Thyroid gland (tissue), 4 donors: ENCODE measurements at regions not wholly inside any gene's neighbourhood (a gene's known extent, or its start where the extent isn't known, plus 50 kb on each side); places are given as distances from the start of the nearest gene placed in this dataset.

ENCODE experiments used
- DNase-seq, 2 donors: peaks; one replicate each; pipeline ENCODE4 v3.0.0-alpha.2; 2019
- H3K27ac ChIP-seq, 3 donors: fragments of 200-600 bp; sonication (generic); 1 replicate in 2 of 3; 2 replicates in 1 of 3; pipeline ENCODE4 v1.5.1; 2016 to 2019; ENCODE audit warnings: mild to moderate bottlenecking in 1 of 3, moderate library complexity in 1 of 3
- H3K27me3 ChIP-seq: fragments of 200-600 bp; sonication (generic); one replicate; pipeline ENCODE4 v1.5.1; 2019
- H3K36me3 ChIP-seq, 2 donors: fragments of 200-600 bp; sonication (generic); one replicate each; pipeline ENCODE4 v1.5.1; 2016 to 2019
- H3K4me1 ChIP-seq, 2 donors: fragments of 200-600 bp; sonication (generic); one replicate each; pipeline ENCODE4 v1.5.1; 2017 to 2019
- H3K4me3 ChIP-seq, 3 donors: fragments of 200-600 bp; sonication (generic); replicated peaks in 1 of 3; 1 replicate in 2 of 3; 2 replicates in 1 of 3; pipeline ENCODE4 v1.5.1; 2016; ENCODE audit warnings: mild to moderate bottlenecking in 1 of 3
- H3K9me3 ChIP-seq: fragments of 200-600 bp; sonication (generic); one replicate; pipeline ENCODE4 v1.5.1; 2017
- POLR2A ChIP-seq, 2 donors: fragments of 450-650 bp; IDR thresholded peaks; one replicate each; pipeline ENCODE4 v1.6.1; 2017; ENCODE audit warnings: antibody characterized with exemption in 2 of 2, mild to moderate bottlenecking in 2 of 2, moderate library complexity in 1 of 2
- WGBS, 2 donors: methylation state at CpG; one replicate each; pipeline ENCODE4 v1.1.5; 2017; 5-methylcytosine and 5-hydroxymethylcytosine counted together
- intact Hi-C: fragments of 100-400 bp; cut with DNase I; formaldehyde crosslinking; loops from one replicate; pipeline ENCODE4 v1.15.1; 2023
- TF ChIP-seq, protein P1 (sequence below), 6 experiments: fragments of 200-600 bp in 3 of 6; fragments of 450-650 bp in 3 of 6; sonication (generic) in 3 of 6; IDR thresholded peaks; one replicate each; pipeline ENCODE4 v1.5.1; 2016 to 2019; ENCODE audit warnings: antibody characterized with exemption in 6 of 6, mild to moderate bottlenecking in 2 of 6, inconsistent platforms in 1 of 6, moderate library complexity in 1 of 6

DNA sequence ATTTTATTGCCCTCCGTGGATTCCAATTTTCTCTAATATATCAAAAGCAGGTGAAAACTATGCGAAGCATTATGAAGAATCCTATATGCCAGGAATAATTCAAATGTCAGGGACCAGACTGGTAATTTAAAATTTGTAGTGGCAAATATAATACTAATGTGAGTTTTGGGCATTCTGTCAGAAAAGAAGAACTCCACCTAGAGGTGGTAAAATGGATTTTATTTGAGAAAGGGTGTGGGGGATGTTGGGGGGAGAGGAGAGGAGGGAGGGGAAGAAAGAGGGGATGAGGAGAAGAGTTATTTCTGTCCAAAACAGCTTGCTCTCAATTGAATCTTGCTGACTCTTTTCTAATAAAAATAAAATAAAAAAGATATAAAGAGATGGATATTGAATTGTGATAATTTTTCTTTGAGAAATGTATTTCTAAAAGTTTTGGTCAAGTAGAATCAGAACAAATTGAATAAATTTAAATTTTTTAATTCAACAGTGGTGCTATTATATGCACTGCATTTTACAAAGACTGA is 929.3 kb upstream of the SLITRK5 start:
- no peaks in the 10 kb centered on the region for H3K27me3 ChIP-seq
- H3K27ac ChIP-seq: no peak overlapping the region
- no peaks in the 10 kb centered on the region for H3K9me3 ChIP-seq
- no peaks in the 10 kb centered on the region for H3K4me1 ChIP-seq
- no peaks in the 10 kb centered on the region for H3K36me3 ChIP-seq
- TF ChIP-seq, protein P1, sequence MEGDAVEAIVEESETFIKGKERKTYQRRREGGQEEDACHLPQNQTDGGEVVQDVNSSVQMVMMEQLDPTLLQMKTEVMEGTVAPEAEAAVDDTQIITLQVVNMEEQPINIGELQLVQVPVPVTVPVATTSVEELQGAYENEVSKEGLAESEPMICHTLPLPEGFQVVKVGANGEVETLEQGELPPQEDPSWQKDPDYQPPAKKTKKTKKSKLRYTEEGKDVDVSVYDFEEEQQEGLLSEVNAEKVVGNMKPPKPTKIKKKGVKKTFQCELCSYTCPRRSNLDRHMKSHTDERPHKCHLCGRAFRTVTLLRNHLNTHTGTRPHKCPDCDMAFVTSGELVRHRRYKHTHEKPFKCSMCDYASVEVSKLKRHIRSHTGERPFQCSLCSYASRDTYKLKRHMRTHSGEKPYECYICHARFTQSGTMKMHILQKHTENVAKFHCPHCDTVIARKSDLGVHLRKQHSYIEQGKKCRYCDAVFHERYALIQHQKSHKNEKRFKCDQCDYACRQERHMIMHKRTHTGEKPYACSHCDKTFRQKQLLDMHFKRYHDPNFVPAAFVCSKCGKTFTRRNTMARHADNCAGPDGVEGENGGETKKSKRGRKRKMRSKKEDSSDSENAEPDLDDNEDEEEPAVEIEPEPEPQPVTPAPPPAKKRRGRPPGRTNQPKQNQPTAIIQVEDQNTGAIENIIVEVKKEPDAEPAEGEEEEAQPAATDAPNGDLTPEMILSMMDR (IDR thresholded peaks at IDR 0.05): no peak
- no peak for TF ChIP-seq POLR2A (IDR thresholded peaks at IDR 0.05)
- WGBS, 2 donors: 50 to 65% methylated on average over 2 of the region's 2 CpGs
- no peak for DNase-seq
- no peak overlapping the region for H3K4me3 ChIP-seq
- intact Hi-C loops: no loop called here

DNA sequence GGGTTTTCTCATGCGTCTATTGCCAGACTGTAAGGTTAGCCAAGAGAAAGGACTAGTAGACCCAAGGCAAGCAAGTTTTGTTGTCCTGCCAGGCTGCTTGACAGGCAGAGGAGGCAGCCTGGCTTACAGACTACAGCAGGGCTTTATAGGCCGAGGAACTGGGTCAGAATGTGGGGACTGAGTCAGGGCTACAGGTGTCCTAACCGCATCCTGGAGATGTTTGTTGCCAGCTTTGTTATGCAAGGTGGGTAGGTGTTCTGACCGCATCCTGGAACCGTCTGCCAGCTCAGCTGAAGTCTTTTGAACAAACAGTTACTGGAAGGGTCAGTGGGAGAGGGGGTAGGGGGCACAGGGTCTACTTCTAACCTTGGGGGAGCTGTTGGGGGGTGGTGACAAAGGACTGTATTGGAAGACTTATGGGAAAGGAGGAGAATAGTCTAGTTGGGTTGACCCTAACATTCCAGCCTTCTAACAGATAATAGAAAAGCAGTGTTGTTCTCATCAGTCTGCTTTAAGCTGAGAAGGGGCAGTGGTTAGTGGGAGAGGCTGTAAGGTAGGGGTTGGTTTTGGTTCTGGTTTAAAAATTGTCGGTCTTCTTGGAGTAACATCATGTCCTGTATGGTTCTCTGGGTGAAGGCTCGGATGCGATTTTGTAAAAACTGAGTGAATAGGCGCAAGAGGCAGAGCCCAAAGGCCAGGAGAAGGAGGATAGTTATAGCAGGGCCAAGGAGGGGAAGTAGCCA is 913.8 kb upstream of the SLITRK5 start:
- DNase-seq: no peak
- H3K27me3 ChIP-seq: no peaks in the 10 kb centered on the region
- TF ChIP-seq POLR2A (IDR thresholded peaks at IDR 0.05): no peak
- TF ChIP-seq, protein P1 (IDR thresholded peaks at IDR 0.05): no peak
- 79 to 82% methylated on average over 9 of the region's 9 CpGs for WGBS, 2 donors
- H3K4me3 ChIP-seq: no peak overlapping the region
- intact Hi-C loops: no loop called here
- H3K4me1 ChIP-seq: no peaks in the 10 kb centered on the region
- no peaks in the 10 kb centered on the region for H3K36me3 ChIP-seq
- no peak overlapping the region for H3K27ac ChIP-seq
- H3K9me3 ChIP-seq: no peaks in the 10 kb centered on the region

DNA sequence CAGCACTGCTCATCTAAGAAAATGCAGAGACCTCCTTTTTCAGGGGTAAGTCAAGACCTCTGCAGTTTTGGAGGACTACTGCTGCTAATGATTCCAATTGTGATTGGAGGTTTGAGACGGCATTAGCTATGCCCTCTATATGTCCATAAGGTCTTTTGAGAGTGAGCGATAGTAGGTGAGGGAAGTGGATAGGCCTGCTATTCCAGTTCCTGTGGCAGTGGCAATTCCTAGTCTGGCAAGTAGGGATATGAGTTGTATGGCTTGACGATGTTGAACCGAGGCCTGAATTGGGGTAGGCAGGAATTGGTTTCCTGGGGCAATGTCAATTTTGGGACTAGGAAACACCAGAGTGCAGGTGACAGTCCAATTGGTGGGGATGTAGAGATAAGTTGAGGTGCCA is 913.1 kb upstream of the SLITRK5 start:
- no peak overlapping the region for H3K4me3 ChIP-seq
- no peaks in the 10 kb centered on the region for H3K36me3 ChIP-seq
- H3K9me3 ChIP-seq: no peaks in the 10 kb centered on the region
- no peak overlapping the region for H3K27ac ChIP-seq
- intact Hi-C loops: no loop called here
- no peaks in the 10 kb centered on the region for H3K4me1 ChIP-seq
- no peaks in the 10 kb centered on the region for H3K27me3 ChIP-seq
- WGBS, 2 donors: 87 to 94% methylated on average over 4 of the region's 4 CpGs
- no peak for TF ChIP-seq POLR2A (IDR thresholded peaks at IDR 0.05)
- TF ChIP-seq, protein P1 (IDR thresholded peaks at IDR 0.05): no peak
- DNase-seq: no peak

DNA sequence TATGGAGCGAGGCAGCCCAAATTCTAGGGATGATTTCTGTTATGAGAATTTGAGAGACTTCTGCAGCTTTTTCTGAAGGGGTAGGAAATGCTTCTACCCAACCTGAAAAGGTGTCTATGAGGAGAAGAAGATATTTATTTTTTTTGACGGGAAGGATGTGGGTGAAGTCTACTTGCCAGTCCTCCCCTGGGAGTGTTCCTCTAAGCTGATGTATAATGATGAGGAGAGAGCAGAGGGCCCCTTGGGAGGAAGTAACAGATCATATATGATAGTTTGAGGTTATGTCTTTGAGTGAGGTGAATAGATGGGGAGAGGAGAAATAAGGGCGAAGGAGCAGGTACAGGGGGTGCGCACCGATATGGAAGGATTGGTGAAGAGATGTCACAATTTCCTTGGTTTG is 910.6 kb upstream of the SLITRK5 start:
- H3K4me3 ChIP-seq: no peak overlapping the region
- 92 to 95% methylated on average over 5 of the region's 5 CpGs for WGBS, 2 donors
- TF ChIP-seq, protein P1 (IDR thresholded peaks at IDR 0.05): no peak
- no peak for TF ChIP-seq POLR2A (IDR thresholded peaks at IDR 0.05)
- no peaks in the 10 kb centered on the region for H3K4me1 ChIP-seq
- H3K9me3 ChIP-seq: no peaks in the 10 kb centered on the region
- no peaks in the 10 kb centered on the region for H3K27me3 ChIP-seq
- H3K36me3 ChIP-seq: no peaks in the 10 kb centered on the region
- no peak for DNase-seq
- no peak overlapping the region for H3K27ac ChIP-seq
- intact Hi-C loops: no loop called here

DNA sequence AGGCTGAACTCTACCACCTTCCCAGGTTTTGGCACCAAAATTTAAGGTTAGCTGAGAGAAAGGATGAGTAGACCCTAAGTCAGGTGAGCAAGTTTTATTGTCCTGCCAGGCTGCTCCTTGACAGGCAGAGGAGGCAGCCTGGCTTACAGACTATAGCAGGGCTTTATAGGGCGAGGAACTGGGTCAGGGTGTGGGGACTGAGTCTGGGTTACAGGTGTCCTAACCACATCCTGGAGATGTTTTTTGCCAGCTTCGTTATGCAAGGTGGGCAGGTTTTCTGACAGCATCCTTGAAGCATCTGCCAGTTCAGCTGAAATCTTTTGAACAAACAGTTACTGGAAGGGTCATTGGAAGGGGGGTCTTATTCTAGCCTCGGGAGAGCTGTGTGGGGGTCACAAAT is 905.7 kb upstream of the SLITRK5 start:
- Histone ChIP-seq H3K27me3 (no peaks in the 10 kb centered on the region), H3K36me3 (no peaks in the 10 kb centered on the region), H3K27ac (no peak overlapping the region), H3K9me3 (no peaks in the 10 kb centered on the region), H3K4me3 (no peak overlapping the region), H3K4me1 (no peaks in the 10 kb centered on the region)
- 77 to 79% methylated on average over 3 of the region's 3 CpGs for WGBS, 2 donors
- no peak for DNase-seq
- no peak for TF ChIP-seq POLR2A (IDR thresholded peaks at IDR 0.05)
- TF ChIP-seq, protein P1 (IDR thresholded peaks at IDR 0.05): no peak
- intact Hi-C loops: no loop called here
